IPS-15b (cell line): ENCODE measurements at regions not wholly inside any gene's neighbourhood (a gene's known extent, or its start where the extent isn't known, plus 50 kb on each side); places are given as distances from the start of the nearest gene placed in this dataset.

Experiments used
- H3K27me3 ChIP-seq: one replicate; pipeline ENCODE4 v1.6.1; 2013; ENCODE audit warnings: low read length; ENCODE audit not compliant: control insufficient read depth, insufficient read depth
- H3K36me3 ChIP-seq: one replicate; pipeline ENCODE4 v1.6.1; 2013; ENCODE audit warnings: low read length; ENCODE audit not compliant: control insufficient read depth, insufficient read depth
- H3K4me1 ChIP-seq: one replicate; pipeline ENCODE4 v1.6.1; 2013; ENCODE audit warnings: mild to moderate bottlenecking, low read length; ENCODE audit not compliant: control insufficient read depth, insufficient read depth
- H3K4me3 ChIP-seq: one replicate; pipeline ENCODE4 v1.5.1; 2013; ENCODE audit warnings: low read depth, low read length
- H3K9ac ChIP-seq: one replicate; pipeline ENCODE4 v1.6.1; 2013; ENCODE audit warnings: low read depth, mild to moderate bottlenecking, low read length
- H3K9me3 ChIP-seq: one replicate; pipeline ENCODE4 v1.6.1; 2013; ENCODE audit warnings: mild to moderate bottlenecking, low read length; ENCODE audit not compliant: control insufficient read depth, insufficient read depth

DNA sequence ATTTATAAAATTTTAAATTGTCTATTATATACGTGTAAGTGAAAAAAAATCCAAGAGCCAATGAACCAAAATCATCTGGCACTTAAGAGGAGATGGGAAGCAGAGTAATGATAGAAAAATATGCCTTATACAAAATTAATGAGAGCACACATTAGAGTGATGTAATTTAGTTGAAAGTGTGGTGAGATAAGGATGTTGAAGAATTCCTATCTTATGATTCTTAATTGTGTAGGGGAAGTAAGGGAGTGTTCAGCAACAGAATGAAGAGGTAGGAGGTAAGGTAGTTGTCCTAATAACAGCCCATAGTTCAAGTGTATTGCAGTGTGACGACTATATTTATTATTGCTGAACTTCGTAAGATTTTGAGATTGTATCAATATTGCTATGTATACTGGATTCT is 843.4 kb upstream of the FLRT2 start:
- Histone ChIP-seq H3K36me3 (no peaks in the 10 kb centered on the region), H3K4me1 (no peaks in the 10 kb centered on the region), H3K4me3 (no peak overlapping the region), H3K9me3 (no peaks in the 10 kb centered on the region), H3K27me3 (no peaks in the 10 kb centered on the region), H3K9ac (no peak overlapping the region)

DNA sequence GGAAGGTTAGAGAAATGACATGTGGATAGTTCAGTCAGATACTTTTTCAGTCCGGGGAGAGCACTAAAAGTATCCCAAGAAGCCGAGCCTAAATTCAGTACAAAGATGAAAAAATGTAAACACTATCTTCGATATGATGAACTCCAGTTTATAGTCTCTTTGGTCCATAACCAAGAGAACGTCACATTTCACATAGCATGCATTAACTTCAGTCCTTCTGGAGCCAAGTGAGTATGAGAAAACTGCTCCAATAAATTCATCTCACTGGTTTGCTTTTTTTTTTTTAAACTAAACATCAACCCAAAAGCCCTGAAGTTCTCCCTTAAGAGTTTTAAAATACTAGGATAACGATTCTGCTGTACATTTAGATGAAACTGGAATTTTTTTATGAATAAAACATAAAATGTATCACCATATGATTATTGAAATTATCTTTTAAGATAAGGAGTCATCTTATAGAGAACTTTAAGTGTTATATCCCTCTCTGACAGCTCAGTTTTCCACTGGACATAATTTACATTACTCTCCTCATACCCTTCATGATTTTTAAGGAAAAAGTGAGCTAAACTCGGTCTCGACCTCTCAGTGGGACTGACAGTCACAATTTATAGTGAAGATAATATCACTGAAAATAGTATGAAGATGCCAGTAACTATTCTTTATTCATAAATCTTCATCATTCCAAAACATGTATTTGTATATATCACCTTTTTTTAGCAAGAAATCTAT is 841.5 kb upstream of the FLRT2 start:
- Histone ChIP-seq H3K36me3 (no peaks in the 10 kb centered on the region), H3K4me3 (no peak overlapping the region), H3K4me1 (no peaks in the 10 kb centered on the region), H3K27me3 (no peaks in the 10 kb centered on the region), H3K9me3 (no peaks in the 10 kb centered on the region), H3K9ac (no peak overlapping the region)

DNA sequence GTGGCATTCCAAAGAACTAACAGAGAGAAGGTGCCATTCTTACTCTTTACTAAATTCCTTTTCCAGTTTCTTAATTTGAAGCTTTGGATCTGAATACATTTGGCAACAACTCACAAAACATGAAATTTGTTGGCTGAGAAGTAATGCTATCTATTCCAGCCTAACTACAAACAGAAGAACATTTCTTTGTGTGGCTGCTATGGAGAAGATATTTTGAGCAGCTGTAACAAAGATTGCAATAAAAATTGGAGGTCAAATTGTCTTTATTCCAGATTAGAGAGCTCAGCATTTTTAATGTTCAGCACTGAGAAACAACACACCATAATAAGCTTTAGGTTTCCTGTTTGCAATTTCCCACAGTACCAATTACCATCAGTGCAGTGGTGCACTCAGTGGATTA is 835.8 kb upstream of the FLRT2 start:
- no peaks in the 10 kb centered on the region for H3K27me3 ChIP-seq
- H3K4me1 ChIP-seq = no peaks in the 10 kb centered on the region
- no peaks in the 10 kb centered on the region for H3K9me3 ChIP-seq
- H3K36me3 ChIP-seq = no peaks in the 10 kb centered on the region
- H3K4me3 ChIP-seq = no peak overlapping the region
- no peak overlapping the region for H3K9ac ChIP-seq

DNA sequence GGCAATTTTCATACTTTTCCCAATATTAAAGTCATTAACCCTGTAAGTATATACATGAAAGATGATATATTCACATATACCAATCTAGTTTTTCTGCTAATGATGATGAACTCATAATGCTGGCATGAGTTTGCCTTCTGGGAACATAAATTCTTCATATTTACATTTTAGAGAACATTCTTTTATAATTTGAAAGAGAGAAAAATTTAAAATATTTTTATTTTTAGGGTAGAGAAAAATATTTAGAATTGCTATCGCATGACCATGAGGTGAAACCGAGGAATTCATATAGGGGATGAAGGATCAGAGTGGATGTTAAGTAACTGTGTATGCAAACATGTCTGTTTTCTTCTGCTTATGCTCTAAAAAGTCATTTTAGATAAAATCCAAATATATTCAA is 825.3 kb upstream of the FLRT2 start:
- no peaks in the 10 kb centered on the region for H3K36me3 ChIP-seq

DNA sequence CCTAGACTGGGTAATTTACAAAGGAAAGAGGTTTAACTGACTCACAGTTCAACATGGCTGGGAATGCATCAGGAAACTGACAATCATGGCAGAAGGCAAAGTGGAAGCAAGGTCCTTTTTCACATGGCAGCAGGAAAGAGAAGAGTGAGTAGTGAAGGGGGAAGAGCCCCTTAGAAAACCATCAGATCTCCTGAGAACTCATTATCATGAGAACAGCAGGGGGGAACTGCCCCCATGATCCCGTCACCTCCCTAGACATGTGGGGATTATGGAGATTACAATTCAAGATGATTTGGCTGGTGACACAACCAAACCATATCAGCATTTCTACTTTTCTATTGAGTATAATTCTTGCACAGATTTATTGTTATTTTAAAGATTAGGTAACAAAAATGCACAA is 822.1 kb upstream of the FLRT2 start:
- no peaks in the 10 kb centered on the region for H3K9me3 ChIP-seq

More for the DNA sequence above, 825.3 kb upstream of the FLRT2 start:
- Histone ChIP-seq H3K4me3 (no peak overlapping the region), H3K27me3 (no peaks in the 10 kb centered on the region), H3K4me1 (no peaks in the 10 kb centered on the region), H3K9me3 (no peaks in the 10 kb centered on the region), H3K9ac (no peak overlapping the region)

DNA sequence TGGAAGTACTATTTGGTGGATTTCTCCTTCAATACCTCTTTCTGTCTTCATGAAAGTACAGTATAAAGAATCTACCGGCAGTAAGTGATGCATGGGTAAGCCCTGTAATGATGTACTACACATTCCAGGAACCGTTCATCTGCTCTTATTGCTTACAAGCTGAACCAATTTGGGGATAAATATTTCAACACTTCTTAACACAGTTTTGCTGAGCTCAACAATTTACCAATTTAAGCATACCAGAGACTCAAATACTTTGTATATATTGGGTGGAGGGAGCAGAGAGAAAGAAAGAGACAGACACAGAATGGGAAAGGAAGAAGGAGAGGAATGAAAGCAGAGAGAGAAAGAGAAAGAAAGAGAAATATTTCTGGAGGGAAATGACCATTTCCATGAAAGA is 821.1 kb upstream of the FLRT2 start:
- H3K36me3 ChIP-seq = no peaks in the 10 kb centered on the region
- no peaks in the 10 kb centered on the region for H3K9me3 ChIP-seq
- no peak overlapping the region for H3K4me3 ChIP-seq
- H3K4me1 ChIP-seq = no peaks in the 10 kb centered on the region
- no peak overlapping the region for H3K9ac ChIP-seq
- H3K27me3 ChIP-seq = no peaks in the 10 kb centered on the region

More for the DNA sequence above, 822.1 kb upstream of the FLRT2 start:
- H3K36me3 ChIP-seq = no peaks in the 10 kb centered on the region
- H3K4me3 ChIP-seq = no peak overlapping the region
- no peak overlapping the region for H3K9ac ChIP-seq
- H3K27me3 ChIP-seq = no peaks in the 10 kb centered on the region
- H3K4me1 ChIP-seq = no peaks in the 10 kb centered on the region

DNA sequence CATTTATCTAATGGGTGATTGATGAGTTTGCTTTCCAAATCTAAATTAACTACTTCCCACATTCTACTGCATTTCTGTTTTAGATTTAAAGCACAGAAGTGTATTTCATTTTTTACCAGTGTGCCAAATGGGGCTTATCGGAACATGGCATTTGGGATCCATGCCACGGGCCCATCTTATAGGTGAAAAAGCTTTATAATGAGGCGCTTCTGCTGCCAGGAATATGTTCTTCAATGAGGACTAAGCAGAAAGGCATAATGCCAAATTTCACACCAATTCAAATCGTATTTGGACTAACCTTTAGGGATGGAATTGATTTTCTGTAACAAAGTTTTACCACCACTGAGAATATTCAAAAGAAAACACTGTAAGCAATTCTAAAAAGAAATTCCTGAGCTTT is 803.5 kb upstream of the FLRT2 start:
- Histone ChIP-seq H3K4me1 (no peaks in the 10 kb centered on the region), H3K4me3 (no peak overlapping the region), H3K27me3 (no peaks in the 10 kb centered on the region), H3K9ac (no peak overlapping the region), H3K9me3 (no peaks in the 10 kb centered on the region), H3K36me3 (no peaks in the 10 kb centered on the region)

DNA sequence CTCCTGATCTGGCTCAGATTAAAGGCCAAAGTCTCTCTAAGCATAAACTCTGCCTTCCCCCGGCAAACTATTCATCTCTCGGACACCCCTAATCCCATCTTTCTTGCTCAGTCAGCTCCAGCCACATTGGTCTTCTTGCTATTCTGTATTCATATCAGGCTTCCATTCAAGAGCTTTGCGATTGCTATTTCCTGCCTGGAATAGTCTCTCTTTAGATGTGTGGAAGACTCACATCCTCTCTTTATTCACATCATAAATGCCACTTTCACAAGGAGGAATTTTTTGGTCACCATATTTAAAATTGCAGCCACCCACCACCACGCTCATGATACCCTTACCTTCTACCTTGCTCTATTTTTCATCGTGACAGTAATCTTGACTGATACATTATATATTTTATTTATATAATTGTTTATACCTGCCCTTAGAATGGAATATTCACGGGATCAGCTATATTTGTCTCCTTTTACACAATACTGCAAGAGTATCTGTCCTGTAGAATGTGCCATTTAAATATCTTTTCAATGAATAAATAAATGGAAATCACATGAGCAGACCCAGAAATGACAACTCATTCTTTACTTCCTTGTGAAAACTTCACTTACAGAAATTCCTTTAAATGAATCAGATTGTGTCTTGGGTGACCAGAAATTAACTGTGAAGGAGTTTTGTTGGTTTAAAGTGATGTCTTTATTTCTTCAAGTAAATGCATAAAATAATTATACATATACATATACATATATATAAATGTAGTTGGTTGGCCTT is 780.6 kb upstream of the FLRT2 start:
- Histone ChIP-seq H3K4me1 (no peaks in the 10 kb centered on the region), H3K27me3 (no peaks in the 10 kb centered on the region), H3K36me3 (no peaks in the 10 kb centered on the region), H3K9ac (no peak overlapping the region), H3K4me3 (no peak overlapping the region), H3K9me3 (no peaks in the 10 kb centered on the region)

DNA sequence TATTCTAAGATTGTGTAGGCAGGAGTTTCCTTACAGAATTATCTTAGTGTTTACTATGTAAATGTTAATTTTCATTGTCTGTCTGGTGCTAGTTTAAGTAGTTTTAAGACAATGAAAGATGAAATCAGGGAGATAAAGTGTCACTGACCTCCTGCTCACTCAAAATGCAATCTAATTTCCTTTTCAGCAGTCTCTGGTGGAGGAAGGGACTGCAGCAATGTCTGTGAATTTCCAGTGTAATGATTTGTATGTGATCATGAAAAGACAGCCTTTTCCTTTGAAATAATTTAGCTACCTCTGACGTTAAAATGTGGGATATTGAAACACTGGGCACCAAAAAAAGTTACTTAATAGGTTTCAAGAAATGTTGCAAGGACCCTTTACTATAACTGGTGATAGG is 779.7 kb upstream of the FLRT2 start:
- Histone ChIP-seq H3K4me3 (no peak overlapping the region), H3K36me3 (no peaks in the 10 kb centered on the region), H3K27me3 (no peaks in the 10 kb centered on the region), H3K9me3 (no peaks in the 10 kb centered on the region), H3K9ac (no peak overlapping the region), H3K4me1 (no peaks in the 10 kb centered on the region)

DNA sequence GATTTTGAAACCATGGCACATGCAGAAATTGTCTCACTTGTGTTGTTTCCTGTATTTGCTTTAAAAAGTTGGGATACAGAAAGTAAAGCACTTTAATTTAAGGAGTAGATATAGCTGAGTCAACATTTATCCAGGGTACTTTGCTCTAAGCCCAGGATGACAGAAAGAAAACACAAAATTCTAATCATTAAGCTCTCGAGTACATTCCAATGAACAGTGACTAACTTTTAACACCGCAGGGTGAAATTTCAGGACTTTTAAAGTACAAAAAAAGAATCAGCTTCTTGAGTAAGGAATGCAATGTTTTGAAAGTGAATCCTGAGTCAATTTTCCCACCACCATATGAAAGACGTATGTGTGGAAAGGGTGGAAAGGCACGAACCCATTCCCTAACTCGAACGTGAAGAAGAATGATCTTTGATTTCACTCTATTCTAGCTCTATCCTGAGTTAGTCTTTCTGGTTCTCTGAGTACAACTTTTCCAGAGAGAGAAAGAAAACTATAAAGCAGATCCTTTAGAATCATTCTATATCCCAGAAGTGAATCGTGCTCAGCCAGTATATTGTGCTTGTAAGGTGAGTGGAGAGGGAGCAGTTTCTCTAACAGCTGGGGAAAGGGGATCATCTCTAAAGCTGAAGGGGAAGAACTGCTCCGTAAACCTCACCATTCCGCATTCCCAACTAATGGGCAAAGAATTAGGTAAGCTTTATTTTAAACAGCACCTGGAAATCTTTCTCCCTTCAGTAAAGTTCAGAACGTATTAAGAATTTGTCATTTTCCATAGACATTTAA is 779.0 kb upstream of the FLRT2 start:
- no peaks in the 10 kb centered on the region for H3K4me1 ChIP-seq
- H3K27me3 ChIP-seq = no peaks in the 10 kb centered on the region
- H3K36me3 ChIP-seq = no peaks in the 10 kb centered on the region
- H3K4me3 ChIP-seq = no peak overlapping the region
- no peak overlapping the region for H3K9ac ChIP-seq
- H3K9me3 ChIP-seq = no peaks in the 10 kb centered on the region

DNA sequence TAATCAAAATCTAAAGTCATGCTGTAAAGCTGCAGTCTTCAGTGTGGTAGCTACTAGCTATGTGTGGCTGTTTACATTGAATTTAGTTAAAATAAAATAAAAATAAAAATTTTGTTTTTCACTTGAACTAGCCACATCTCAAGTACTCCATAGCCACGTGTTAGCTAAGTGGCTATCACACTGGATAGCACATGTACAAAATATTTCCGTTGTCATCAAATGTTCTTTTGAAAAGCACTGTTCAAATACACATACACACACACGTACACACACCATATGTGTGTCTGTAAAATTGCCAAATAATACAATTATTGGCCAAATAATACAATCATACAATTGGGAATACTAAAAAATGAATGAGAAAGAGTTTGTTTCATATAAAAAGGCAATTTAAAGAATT is 778.2 kb upstream of the FLRT2 start:
- no peaks in the 10 kb centered on the region for H3K4me1 ChIP-seq
- H3K9me3 ChIP-seq = no peaks in the 10 kb centered on the region
- no peak overlapping the region for H3K9ac ChIP-seq
- H3K27me3 ChIP-seq = no peaks in the 10 kb centered on the region
- H3K36me3 ChIP-seq = no peaks in the 10 kb centered on the region
- no peak overlapping the region for H3K4me3 ChIP-seq
